ENCODE measurements at regions not wholly inside any gene's neighbourhood (a gene's known extent, or its start where the extent isn't known, plus 50 kb on each side); places are given as distances from the start of the nearest gene placed in this dataset.
"Not testable (repeated sequence)": the region's sequence is repeated elsewhere in the genome, so short reads cannot be mapped to it uniquely, and the experiment has no call there.

DNA sequence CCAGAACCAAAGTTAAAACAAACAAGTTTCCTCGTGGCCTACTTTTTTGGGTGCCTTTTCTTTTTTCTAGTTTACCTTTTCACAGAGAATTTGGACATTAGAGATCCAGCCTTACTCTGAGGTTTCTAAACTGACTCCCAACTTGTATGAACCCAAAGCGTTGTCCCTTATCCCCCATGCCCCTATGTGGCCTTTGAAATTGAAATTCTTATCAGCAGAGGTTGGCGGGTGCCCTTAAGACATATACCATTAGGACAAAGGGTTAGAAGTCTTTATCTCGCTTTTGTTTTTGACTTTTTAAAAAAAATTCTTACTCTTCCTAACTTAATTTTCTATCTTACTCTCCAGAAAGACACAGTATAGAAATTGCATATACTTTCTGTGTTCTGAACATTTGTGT is 76.3 kb upstream of the C7orf33 start:
- no peak for DNase-seq (ENCODE audit: low spot score)

DNA sequence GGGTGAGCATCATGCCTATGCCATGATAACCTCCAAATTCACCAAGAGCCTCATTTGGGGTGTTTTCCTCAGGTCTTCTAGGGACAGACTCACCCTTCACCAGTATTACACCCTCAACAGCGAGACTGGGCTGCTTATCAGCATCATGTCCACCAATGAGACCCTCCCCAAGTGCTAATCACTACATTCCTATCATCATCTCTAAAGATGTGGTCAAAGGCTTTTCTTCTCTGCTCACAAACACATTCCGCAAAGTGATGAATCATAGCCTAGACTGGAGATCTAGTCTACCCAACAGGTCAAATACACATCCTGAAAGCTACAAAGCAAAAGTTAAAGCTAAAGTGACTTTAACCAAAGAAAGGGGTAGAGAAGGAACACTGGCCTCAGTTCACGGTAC is 75.3 kb upstream of the C7orf33 start:
- DNase-seq (ENCODE audit: low spot score): no peak

DNA sequence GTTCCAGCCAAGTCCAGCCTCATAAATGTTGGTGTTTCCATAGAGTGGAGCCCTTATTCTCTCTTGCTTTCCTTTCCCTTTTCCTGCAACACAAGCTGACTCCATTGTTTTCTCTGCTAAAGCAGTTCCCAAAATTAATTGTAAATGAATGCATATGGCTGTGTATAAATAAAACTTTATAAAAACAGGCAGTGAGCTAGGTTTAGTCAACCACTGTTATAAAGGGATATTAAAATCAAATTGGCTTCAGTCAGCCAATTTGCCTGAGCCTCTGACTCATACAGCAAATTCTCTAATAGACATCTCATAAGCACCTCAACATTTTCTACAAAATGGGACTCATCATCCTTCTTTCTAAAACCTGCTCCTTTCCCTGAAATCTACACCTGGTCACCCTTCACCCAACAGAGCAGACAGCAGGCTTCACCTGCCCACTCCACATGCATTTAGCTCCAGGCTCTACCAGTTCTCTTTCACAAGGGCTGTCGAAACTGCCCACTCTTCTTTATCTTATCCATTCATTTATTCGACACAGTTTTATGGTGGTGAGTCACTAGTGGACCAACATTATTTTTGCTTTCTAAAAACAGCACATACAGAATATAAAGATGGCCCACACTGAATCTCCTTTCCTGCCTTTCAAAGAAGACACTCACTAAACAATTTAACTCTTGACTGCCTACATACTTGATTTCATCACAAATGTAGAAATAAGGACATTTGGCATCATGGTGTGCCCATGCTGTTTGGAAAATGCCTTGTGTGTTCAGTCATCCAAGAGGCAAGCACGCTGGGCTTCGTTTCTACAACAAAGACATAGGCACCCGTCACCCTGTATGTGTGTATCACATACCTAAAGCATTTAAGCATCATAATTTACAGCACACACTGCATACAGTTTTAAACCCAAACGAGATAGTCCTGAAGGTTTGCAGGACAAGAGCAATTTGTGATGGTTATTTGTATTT is 74.6 kb upstream of the C7orf33 start:
- DNase-seq (ENCODE audit: low spot score): no peak

DNA sequence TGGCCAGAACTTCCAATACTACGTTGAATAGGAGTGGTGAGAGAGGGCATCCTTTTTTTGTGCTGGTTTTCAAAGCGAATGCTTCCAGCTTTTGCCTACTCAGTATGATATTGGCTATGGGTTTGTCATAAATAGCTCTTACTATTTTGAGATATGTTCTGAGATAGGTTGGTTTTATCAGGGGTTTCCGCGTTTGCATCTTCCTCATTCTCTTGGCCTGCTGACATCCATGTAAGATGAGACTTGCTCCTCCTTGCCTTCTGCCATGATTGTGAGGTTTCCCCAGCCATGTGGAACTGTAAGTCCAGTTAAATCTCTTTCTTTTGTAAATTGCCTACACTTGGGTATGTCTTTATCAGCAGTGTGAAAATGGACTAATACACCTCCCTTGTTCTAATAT is 71.2 kb upstream of the C7orf33 start:
- DNase-seq (ENCODE audit: low spot score): not testable (repeated sequence)

DNA sequence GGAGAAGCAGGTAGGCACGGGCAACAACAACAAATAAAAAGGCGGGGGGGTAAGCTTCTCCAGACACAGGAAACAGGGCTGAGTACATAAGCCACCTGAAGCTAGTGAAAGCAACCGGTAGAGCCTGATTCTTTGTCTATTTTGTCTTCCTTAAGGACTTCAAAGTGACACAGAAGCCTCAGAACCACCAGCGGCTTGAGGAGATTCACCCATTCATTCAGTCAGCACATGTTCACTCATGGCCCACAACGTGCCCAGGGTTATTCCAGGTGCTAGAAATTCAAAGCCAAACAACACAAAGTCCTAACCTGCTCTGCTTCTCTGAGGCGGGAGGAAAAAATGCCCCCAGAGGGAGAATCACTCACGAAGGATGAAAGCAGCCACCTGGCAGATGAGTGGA is 69.3 kb upstream of the C7orf33 start:
- no peak for DNase-seq (ENCODE audit: low spot score)

DNA sequence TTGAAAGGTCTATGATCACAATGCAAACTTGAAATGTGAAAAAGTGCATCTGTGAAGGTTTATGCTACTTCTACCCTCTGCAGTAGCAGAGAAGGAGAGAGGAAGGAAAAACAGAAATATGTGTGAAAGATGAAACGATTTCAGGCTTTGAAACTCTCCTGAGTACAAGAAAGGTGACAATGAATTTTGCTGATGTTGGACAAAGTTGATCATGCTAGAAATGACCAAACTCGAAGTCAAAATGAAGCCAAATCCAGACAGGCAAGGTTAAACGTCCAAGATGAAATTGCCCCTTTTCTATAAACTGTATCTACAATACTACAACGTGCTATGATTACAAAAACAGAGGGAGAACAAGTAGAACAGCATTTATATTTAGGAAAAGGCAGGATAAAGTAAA is 67.0 kb upstream of the C7orf33 start:
- DNase-seq (ENCODE audit: low spot score): no peak

DNA sequence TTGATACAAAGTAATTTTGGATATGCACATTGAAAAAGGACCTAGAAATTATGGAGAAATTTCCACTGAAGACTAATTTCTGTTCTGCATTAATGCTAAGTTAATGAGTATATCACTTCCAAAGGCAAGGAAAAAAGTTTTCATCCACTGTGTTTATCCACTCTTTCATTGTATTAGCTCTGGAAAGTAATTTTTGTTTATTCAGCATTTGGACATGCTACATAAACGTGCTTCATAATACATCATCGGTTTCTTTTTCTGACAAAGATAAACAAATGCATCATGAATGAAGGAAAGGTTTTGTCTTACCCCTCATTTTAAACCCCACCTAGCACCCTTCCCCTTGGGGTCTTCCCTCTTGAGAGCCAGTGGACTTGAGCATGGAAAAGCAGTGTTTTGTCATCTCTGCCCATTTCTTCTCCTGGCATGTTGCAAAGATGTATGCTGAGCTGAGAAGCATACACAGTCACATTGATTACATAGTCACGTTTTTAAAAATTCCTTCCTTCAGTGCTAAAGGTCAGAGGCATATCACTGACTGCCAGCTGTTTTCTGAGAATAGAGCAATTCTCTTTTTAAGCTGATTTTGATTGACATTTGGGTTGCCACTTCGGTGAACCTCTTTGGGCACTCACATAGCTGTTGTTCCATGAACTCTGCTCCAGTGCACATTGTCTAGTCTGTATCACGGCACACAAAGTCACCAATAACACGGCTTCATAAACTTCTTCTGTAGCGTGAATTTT is 65.9 kb upstream of the C7orf33 start:
- DNase-seq (ENCODE audit: low spot score): no peak

DNA sequence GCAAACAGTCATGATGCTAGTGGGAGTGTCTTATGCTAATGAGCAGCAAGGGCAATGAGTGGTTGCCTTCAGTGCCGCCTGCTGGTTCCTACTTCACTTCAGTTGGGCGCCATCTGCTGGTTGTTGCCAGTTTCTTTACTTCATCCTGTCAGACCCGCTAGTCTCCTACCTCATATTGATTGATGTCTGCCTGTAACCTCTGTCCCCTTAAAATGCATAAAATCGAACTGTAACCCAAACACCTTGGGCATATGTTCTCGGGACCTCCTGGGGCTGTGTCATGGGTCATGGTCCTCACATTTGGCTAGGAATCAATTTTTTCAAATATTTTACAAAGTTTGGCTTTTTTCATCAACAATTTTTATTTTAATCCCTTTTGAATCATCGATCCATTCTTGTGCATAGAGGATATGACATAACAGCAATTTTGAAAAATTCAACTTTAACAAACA is 62.8 kb upstream of the C7orf33 start:
- peak; percentile 65 for DNase-seq (ENCODE audit: low spot score)

DNA sequence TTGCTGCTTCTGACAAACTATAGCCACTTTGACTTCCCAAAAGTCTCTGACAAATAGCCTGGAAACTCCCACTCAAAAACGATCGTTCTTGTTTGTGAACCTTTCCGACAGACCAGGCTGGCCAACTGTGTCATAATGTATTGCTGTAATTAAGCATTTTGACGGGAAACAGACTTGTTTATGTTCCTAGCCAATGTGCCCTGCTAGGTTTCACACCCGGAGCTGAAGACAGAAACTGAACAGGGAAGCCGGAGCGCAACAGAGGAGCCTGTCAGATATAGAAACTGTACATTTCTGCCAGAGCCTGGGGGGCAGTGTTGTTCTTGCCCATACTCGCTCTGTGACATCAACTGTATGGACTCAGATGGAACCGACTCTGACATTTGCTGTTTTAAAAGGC is 55.3 kb upstream of the C7orf33 start:
- peak; percentile 22 for DNase-seq (ENCODE audit: low spot score)

DNA sequence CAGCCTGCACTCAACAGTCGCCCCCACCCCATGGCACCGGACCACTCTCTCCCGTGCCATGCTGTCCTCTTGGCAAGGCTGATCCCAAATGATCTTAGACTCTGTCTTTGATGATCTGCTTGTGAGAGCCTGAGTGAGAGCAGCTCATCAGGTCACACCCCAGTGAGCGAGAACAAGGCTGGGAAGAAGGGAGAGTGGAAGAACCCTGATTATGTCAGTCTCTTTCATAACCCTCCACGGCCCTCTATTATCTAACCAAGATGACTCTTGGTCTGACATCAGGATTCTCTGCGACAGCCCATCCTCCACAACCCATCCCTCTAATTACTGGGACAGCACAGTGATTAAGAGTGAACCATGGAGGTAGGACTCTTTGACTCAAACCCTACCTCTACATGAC is 53.1 kb upstream of the C7orf33 start:
- no peak for DNase-seq (ENCODE audit: low spot score)

DNA sequence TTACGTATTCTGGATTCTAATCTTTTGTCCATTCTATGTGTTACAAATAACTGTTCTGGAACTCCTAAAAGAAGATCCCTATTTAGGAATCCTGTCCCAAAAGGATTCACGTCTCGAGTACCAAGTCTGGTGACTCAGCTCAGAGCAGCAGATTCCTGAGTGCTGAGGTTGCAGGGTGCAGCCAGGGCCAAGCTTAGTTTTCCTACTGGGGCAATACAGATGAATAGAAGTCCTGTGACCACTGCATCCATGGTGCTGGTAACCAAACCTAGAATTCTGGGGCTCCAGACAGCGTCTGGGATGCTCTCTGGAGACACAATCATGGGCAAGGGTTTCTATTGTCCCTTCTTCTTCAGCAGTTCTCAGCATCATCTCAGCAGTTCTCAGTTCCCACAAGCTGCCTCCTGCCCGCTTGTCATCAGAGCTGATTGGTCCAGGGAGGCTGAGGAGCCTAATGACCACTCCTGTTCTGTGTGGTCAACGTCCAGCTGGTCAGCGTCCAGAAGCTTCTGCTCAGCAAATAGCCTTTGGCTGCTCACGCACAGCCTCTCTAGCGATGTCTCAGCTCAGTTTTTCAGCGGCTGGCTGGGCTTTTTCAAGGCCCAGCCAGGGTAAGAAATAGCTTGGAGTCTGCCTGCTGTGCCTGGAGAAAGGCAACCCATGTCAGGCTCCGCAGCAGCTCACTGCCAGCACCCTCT is 50.4 kb upstream of the C7orf33 start:
- DNase-seq (ENCODE audit: low spot score): no peak
